ENCODE measurements at regions not wholly inside any gene's neighbourhood (a gene's known extent, or its start where the extent isn't known, plus 50 kb on each side); places are given as distances from the start of the nearest gene placed in this dataset.

GRCh38 chr16:52741351-52741750 is 194.4 kb upstream of the TOX3 start:
- TF ChIP-seq, protein P1, sequence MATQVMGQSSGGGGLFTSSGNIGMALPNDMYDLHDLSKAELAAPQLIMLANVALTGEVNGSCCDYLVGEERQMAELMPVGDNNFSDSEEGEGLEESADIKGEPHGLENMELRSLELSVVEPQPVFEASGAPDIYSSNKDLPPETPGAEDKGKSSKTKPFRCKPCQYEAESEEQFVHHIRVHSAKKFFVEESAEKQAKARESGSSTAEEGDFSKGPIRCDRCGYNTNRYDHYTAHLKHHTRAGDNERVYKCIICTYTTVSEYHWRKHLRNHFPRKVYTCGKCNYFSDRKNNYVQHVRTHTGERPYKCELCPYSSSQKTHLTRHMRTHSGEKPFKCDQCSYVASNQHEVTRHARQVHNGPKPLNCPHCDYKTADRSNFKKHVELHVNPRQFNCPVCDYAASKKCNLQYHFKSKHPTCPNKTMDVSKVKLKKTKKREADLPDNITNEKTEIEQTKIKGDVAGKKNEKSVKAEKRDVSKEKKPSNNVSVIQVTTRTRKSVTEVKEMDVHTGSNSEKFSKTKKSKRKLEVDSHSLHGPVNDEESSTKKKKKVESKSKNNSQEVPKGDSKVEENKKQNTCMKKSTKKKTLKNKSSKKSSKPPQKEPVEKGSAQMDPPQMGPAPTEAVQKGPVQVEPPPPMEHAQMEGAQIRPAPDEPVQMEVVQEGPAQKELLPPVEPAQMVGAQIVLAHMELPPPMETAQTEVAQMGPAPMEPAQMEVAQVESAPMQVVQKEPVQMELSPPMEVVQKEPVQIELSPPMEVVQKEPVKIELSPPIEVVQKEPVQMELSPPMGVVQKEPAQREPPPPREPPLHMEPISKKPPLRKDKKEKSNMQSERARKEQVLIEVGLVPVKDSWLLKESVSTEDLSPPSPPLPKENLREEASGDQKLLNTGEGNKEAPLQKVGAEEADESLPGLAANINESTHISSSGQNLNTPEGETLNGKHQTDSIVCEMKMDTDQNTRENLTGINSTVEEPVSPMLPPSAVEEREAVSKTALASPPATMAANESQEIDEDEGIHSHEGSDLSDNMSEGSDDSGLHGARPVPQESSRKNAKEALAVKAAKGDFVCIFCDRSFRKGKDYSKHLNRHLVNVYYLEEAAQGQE (IDR thresholded peaks at IDR 0.05; ENCODE audit: insufficient read depth in 1 of 2, low read depth in 2 of 2, low read length in 2 of 2), result no peak
- TF ChIP-seq POLR2AphosphoS5 (IDR thresholded peaks at IDR 0.05; ENCODE audit: low read depth, low read length) (no peak), SIN3A (IDR thresholded peaks at IDR 0.05; ENCODE audit: borderline replicate concordance, insufficient read depth, low read length) (no peak), TAF1 (IDR thresholded peaks at IDR 0.05; ENCODE audit: borderline replicate concordance, insufficient read depth, low read length) (no peak)
